ENCODE measurements at regions not wholly inside any gene's neighbourhood (a gene's known extent, or its start where the extent isn't known, plus 50 kb on each side); places are given as distances from the start of the nearest gene placed in this dataset.

- Histone ChIP-seq H3K4me3 (ENCODE audit: low read depth, low read length) (no peak overlapping the region), H3K27me3 (replicated peaks; ENCODE audit: control insufficient read depth, insufficient read depth, low read length) (no peaks in the 10 kb centered on the region), H3K9me3 (peaks cover 10% of the 10 kb centered on the region; the same call in 1 of the 2 replicates), H3K4me1 (peaks cover 17% of the 10 kb centered on the region), H3K36me3 (ENCODE audit: control insufficient read depth, insufficient read depth, low read length) (no peaks in the 10 kb centered on the region)
- Mint-ChIP-seq H3K27me3 (ENCODE audit: insufficient read depth, unreplicated experiment) (no peaks in the 10 kb centered on the region), H3K4me3 (ENCODE audit: unreplicated experiment) (no peak overlapping the region), H3K9me3 (ENCODE audit: unreplicated experiment) (peaks cover 23% of the 10 kb centered on the region), H3K27ac (ENCODE audit: unreplicated experiment) (no peak overlapping the region), H3K36me3 (ENCODE audit: insufficient read depth, unreplicated experiment) (no peaks in the 10 kb centered on the region), H3K4me1 (ENCODE audit: low read depth, unreplicated experiment) (peaks cover 25% of the 10 kb centered on the region)
- POLR2A ChIA-PET = no interaction called here
- DNase-seq = no peak
- CTCF ChIA-PET = no interaction called here
- TF ChIP-seq, protein P1, sequence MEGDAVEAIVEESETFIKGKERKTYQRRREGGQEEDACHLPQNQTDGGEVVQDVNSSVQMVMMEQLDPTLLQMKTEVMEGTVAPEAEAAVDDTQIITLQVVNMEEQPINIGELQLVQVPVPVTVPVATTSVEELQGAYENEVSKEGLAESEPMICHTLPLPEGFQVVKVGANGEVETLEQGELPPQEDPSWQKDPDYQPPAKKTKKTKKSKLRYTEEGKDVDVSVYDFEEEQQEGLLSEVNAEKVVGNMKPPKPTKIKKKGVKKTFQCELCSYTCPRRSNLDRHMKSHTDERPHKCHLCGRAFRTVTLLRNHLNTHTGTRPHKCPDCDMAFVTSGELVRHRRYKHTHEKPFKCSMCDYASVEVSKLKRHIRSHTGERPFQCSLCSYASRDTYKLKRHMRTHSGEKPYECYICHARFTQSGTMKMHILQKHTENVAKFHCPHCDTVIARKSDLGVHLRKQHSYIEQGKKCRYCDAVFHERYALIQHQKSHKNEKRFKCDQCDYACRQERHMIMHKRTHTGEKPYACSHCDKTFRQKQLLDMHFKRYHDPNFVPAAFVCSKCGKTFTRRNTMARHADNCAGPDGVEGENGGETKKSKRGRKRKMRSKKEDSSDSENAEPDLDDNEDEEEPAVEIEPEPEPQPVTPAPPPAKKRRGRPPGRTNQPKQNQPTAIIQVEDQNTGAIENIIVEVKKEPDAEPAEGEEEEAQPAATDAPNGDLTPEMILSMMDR (IDR thresholded peaks at IDR 0.05; ENCODE audit: insufficient read depth in 1 of 2, low read depth in 1 of 2, low read length in 1 of 2, severe bottlenecking in 1 of 2, unreplicated experiment in 1 of 2) = no peak
- no TSS peak for BruUV-seq (replicated peaks)
- intact Hi-C loops (cut with micrococcal nuclease; ENCODE audit: unreplicated experiment) = no loop called here
Measured at GRCh38 chr3:30204126-30204525, 402.3 kb upstream of the TGFBR2 start.

- Mint-ChIP-seq H3K27me3 (ENCODE audit: insufficient read depth, unreplicated experiment) (no peaks in the 10 kb centered on the region), H3K4me1 (ENCODE audit: low read depth, unreplicated experiment) (peaks cover 14% of the 10 kb centered on the region), H3K9me3 (ENCODE audit: unreplicated experiment) (peaks cover 40% of the 10 kb centered on the region), H3K27ac (ENCODE audit: unreplicated experiment) (no peak overlapping the region), H3K36me3 (ENCODE audit: insufficient read depth, unreplicated experiment) (no peaks in the 10 kb centered on the region), H3K4me3 (ENCODE audit: unreplicated experiment) (no peak overlapping the region)
- DNase-seq = no peak
- no TSS peak for BruUV-seq (replicated peaks)
- TF ChIP-seq, protein P1 (IDR thresholded peaks at IDR 0.05; ENCODE audit: insufficient read depth in 1 of 2, low read depth in 1 of 2, low read length in 1 of 2, severe bottlenecking in 1 of 2, unreplicated experiment in 1 of 2) = no peak
- H3K36me3 ChIP-seq (ENCODE audit: control insufficient read depth, insufficient read depth, low read length) = no peaks in the 10 kb centered on the region
- ChIA-PET CTCF (no interaction called here), POLR2A (no interaction called here)
- H3K27me3 ChIP-seq (replicated peaks; ENCODE audit: control insufficient read depth, insufficient read depth, low read length) = no peaks in the 10 kb centered on the region
- H3K4me1 ChIP-seq = peaks cover 7% of the 10 kb centered on the region; the same call in 1 of the 2 replicates
- H3K4me3 ChIP-seq (ENCODE audit: low read depth, low read length) = no peak overlapping the region
- H3K9me3 ChIP-seq = peaks cover 10% of the 10 kb centered on the region; the same call in 1 of the 2 replicates
- intact Hi-C loops (cut with micrococcal nuclease; ENCODE audit: unreplicated experiment) = no loop called here
Measured at GRCh38 chr3:30206051-30206450, 400.4 kb upstream of the TGFBR2 start.

- no peak for DNase-seq
- POLR2A ChIA-PET = no interaction called here
- Histone ChIP-seq H3K27me3 (replicated peaks; ENCODE audit: control insufficient read depth, insufficient read depth, low read length) (no peaks in the 10 kb centered on the region), H3K4me1 (peaks cover 35% of the 10 kb centered on the region), H3K36me3 (ENCODE audit: control insufficient read depth, insufficient read depth, low read length) (no peaks in the 10 kb centered on the region), H3K9me3 (peaks cover 9% of the 10 kb centered on the region; the same call in 1 of the 2 replicates), H3K4me3 (ENCODE audit: low read depth, low read length) (no peak overlapping the region)
- intact Hi-C loops (cut with micrococcal nuclease; ENCODE audit: unreplicated experiment) = loop anchor here (10.0 kb wide), 1 partner anchor 473 kb away; no protein-coding TSS in a partner anchor
- H3K27ac Mint-ChIP-seq (ENCODE audit: unreplicated experiment) = no peak overlapping the region
- peaks cover 39% of the 10 kb centered on the region for H3K9me3 Mint-ChIP-seq (ENCODE audit: unreplicated experiment)
- no TSS peak for BruUV-seq (replicated peaks)
- H3K27me3 Mint-ChIP-seq (ENCODE audit: insufficient read depth, unreplicated experiment) = no peaks in the 10 kb centered on the region
- H3K4me1 Mint-ChIP-seq (ENCODE audit: low read depth, unreplicated experiment) = peaks cover 11% of the 10 kb centered on the region
- TF ChIP-seq, protein P1 (IDR thresholded peaks at IDR 0.05; ENCODE audit: insufficient read depth in 1 of 2, low read depth in 1 of 2, low read length in 1 of 2, severe bottlenecking in 1 of 2, unreplicated experiment in 1 of 2) = no peak
- CTCF ChIA-PET = no interaction called here
- peak overlapping the region; percentile 66 for H3K4me3 Mint-ChIP-seq (ENCODE audit: unreplicated experiment)
- H3K36me3 Mint-ChIP-seq (ENCODE audit: insufficient read depth, unreplicated experiment) = peaks cover 7% of the 10 kb centered on the region
Measured at GRCh38 chr3:30221619-30222018, 384.8 kb upstream of the TGFBR2 start.

Data from Caco-2 (cell line).